H9 (cell line): ENCODE measurements at regions not wholly inside any gene's neighbourhood (a gene's known extent, or its start where the extent isn't known, plus 50 kb on each side); places are given as distances from the start of the nearest gene placed in this dataset.

ENCODE experiments used
- DNase-seq: peaks from one replicate; pipeline ENCODE4 v3.0.0-alpha.2; 2017
- H2AFZ ChIP-seq: one replicate; pipeline ENCODE4 v1.6.1; 2013; ENCODE audit warnings: mild to moderate bottlenecking, low read length, control low read depth, moderate library complexity
- H2AK5ac ChIP-seq: 2 replicates; pipeline ENCODE4 v1.6.1; 2013; ENCODE audit warnings: low read length, control low read depth, mixed read lengths; ENCODE audit not compliant: insufficient read length
- H2BK120ac ChIP-seq: one replicate; pipeline ENCODE4 v1.6.1; 2013; ENCODE audit warnings: low read depth, mild to moderate bottlenecking, low read length, control low read depth, inconsistent platforms; ENCODE audit not compliant: poor library complexity, severe bottlenecking
- H2BK12ac ChIP-seq: 2 replicates; pipeline ENCODE4 v1.6.1; 2013; ENCODE audit warnings: low read length, control low read depth, mixed read lengths, low read depth; ENCODE audit not compliant: insufficient read length
- H2BK15ac ChIP-seq: 2 replicates; pipeline ENCODE4 v1.6.1; 2013; ENCODE audit warnings: low read depth, low read length, control low read depth
- H2BK20ac ChIP-seq: one replicate; pipeline ENCODE4 v1.6.1; 2013; ENCODE audit warnings: low read depth, mild to moderate bottlenecking, low read length, control low read depth, inconsistent platforms; ENCODE audit not compliant: poor library complexity, severe bottlenecking
- H2BK5ac ChIP-seq: 2 replicates; pipeline ENCODE4 v1.6.1; 2013; ENCODE audit warnings: low read length, control low read depth, mixed read lengths; ENCODE audit not compliant: insufficient read length
- H3K14ac ChIP-seq: 2 replicates; pipeline ENCODE4 v1.6.1; 2013; ENCODE audit warnings: low read length, control low read depth; ENCODE audit not compliant: insufficient read depth
- H3K18ac ChIP-seq: 2 replicates; pipeline ENCODE4 v1.6.1; 2013; ENCODE audit warnings: low read depth, mild to moderate bottlenecking, mixed read lengths, low read length, control low read depth; ENCODE audit not compliant: insufficient read length
- H3K23ac ChIP-seq: 2 replicates; pipeline ENCODE4 v1.6.1; 2013; ENCODE audit warnings: low read length, control low read depth, mixed read lengths, low read depth; ENCODE audit not compliant: insufficient read length
- H3K23me2 ChIP-seq: 2 replicates; pipeline ENCODE4 v1.6.1; 2013; ENCODE audit warnings: low read depth, mild to moderate bottlenecking, mixed read lengths, low read length, control low read depth; ENCODE audit not compliant: insufficient read length, poor library complexity, severe bottlenecking
- H3K27ac ChIP-seq: 2 replicates; pipeline ENCODE4 v1.5.1; 2013; ENCODE audit warnings: low read length, control low read depth, mixed read lengths, low read depth; ENCODE audit not compliant: insufficient read length
- H3K27me3 ChIP-seq: 2 replicates; pipeline ENCODE4 v1.6.1; 2013; ENCODE audit warnings: low read length, control low read depth, inconsistent platforms; ENCODE audit not compliant: insufficient read depth
- H3K4ac ChIP-seq: 2 replicates; pipeline ENCODE4 v1.6.1; 2013; ENCODE audit warnings: low read depth, mild to moderate bottlenecking, control low read depth, inconsistent platforms, low read length, moderate library complexity
- H3K4me1 ChIP-seq: 2 replicates; pipeline ENCODE4 v1.6.1; 2013; ENCODE audit warnings: low read length, control low read depth, inconsistent platforms; ENCODE audit not compliant: insufficient read depth
- H3K4me2 ChIP-seq: 2 replicates; pipeline ENCODE4 v1.6.1; 2013; ENCODE audit warnings: low read length, control low read depth, mixed read lengths; ENCODE audit not compliant: insufficient read length, insufficient read depth
- H3K56ac ChIP-seq: 2 replicates; pipeline ENCODE4 v1.6.1; 2013; ENCODE audit warnings: low read depth, mild to moderate bottlenecking, mixed read lengths, low read length, control low read depth; ENCODE audit not compliant: insufficient read length
- H3K79me1 ChIP-seq: 2 replicates; pipeline ENCODE4 v1.6.1; 2013; ENCODE audit warnings: low read depth, mild to moderate bottlenecking, moderate library complexity, low read length, control low read depth, inconsistent platforms; ENCODE audit not compliant: insufficient read depth, poor library complexity, severe bottlenecking
- H3K79me2 ChIP-seq: 2 replicates; pipeline ENCODE4 v1.6.1; 2013; ENCODE audit warnings: low read length, control low read depth, inconsistent platforms; ENCODE audit not compliant: insufficient read depth
- H3K9ac ChIP-seq: 2 replicates; pipeline ENCODE4 v1.6.1; 2013; ENCODE audit warnings: low read length, control low read depth, mixed read lengths; ENCODE audit not compliant: insufficient read length; ENCODE audit errors: extremely low read depth
- H3K9me3 ChIP-seq: one replicate; pipeline ENCODE4 v1.6.1; 2013; ENCODE audit warnings: low read depth, low read length, inconsistent platforms; ENCODE audit not compliant: control insufficient read depth
- H3T11ph ChIP-seq: one replicate; pipeline ENCODE4 v1.6.1; 2013; ENCODE audit warnings: mild to moderate bottlenecking, low read length, control low read depth, inconsistent platforms
- H4K20me1 ChIP-seq: one replicate; pipeline ENCODE4 v1.6.1; 2013; ENCODE audit not compliant: control insufficient read depth, insufficient read length, insufficient read depth
- H4K5ac ChIP-seq: 2 replicates; pipeline ENCODE4 v1.6.1; 2013; ENCODE audit warnings: low read depth, mild to moderate bottlenecking, mixed read lengths, low read length, control low read depth; ENCODE audit not compliant: insufficient read length
- H4K8ac ChIP-seq: replicated peaks from 2 replicates; pipeline ENCODE4 v1.6.1; 2013; ENCODE audit warnings: low read length, control low read depth, mixed read lengths, low read depth; ENCODE audit not compliant: insufficient read length
- H4K91ac ChIP-seq: 2 replicates; pipeline ENCODE4 v1.6.1; 2013; ENCODE audit warnings: low read depth, mild to moderate bottlenecking, moderate library complexity, mixed read lengths, low read length, control low read depth; ENCODE audit not compliant: insufficient read length
- H3K27ac Mint-ChIP-seq, 3 experiments: 2 replicates in 2 of 3; 3 replicates in 1 of 3; pipeline ENCODE4 v1.8.0; 2020 to 2021; ENCODE audit warnings: mixed read lengths in 3 of 3, mild to moderate bottlenecking in 1 of 3, moderate library complexity in 1 of 3
- H3K27me3 Mint-ChIP-seq: 2 replicates; pipeline ENCODE4 v1.8.0; 2021; ENCODE audit warnings: low read depth, mild to moderate bottlenecking, moderate library complexity, mixed read lengths
- H3K36me3 Mint-ChIP-seq, 3 experiments: 2 replicates in 2 of 3; 3 replicates in 1 of 3; pipeline ENCODE4 v1.8.0; 2020 to 2021; ENCODE audit warnings: low read depth in 3 of 3, mixed read lengths in 3 of 3; ENCODE audit not compliant: insufficient read depth in 1 of 3
- H3K4me1 Mint-ChIP-seq, 2 experiments: 2 replicates each; pipeline ENCODE4 v1.8.0; 2020; ENCODE audit warnings: mixed read lengths in 2 of 2
- H3K4me3 Mint-ChIP-seq, 2 experiments: 2 replicates in 1 of 2; 3 replicates in 1 of 2; pipeline ENCODE4 v1.8.0; 2020 to 2021; ENCODE audit warnings: mild to moderate bottlenecking in 2 of 2, mixed read lengths in 2 of 2, moderate library complexity in 1 of 2
- H3K9me3 Mint-ChIP-seq, 2 experiments: 2 replicates in 1 of 2; 3 replicates in 1 of 2; pipeline ENCODE4 v1.8.0; 2020; ENCODE audit warnings: mild to moderate bottlenecking in 2 of 2, mixed read lengths in 2 of 2, moderate library complexity in 1 of 2
- WGBS: extraction: QIAGEN DNeasy Blood & Tissue Kit; methylation state at CpG from one replicate; pipeline ENCODE4 v1.1.7; 2013; ENCODE audit warnings: missing lambda C conversion rate, low lambda C conversion rate, mixed read lengths; ENCODE audit not compliant: insufficient read length; ENCODE audit errors: extremely low coverage; 5-methylcytosine and 5-hydroxymethylcytosine counted together
- TF ChIP-seq, protein P1 (sequence below): fragments of 200-600 bp; sonication (generic); conservative IDR thresholded peaks from 3 replicates; pipeline ENCODE4 v1.8.0; 2021; ENCODE audit warnings: antibody characterized with exemption, mild to moderate bottlenecking

DNA sequence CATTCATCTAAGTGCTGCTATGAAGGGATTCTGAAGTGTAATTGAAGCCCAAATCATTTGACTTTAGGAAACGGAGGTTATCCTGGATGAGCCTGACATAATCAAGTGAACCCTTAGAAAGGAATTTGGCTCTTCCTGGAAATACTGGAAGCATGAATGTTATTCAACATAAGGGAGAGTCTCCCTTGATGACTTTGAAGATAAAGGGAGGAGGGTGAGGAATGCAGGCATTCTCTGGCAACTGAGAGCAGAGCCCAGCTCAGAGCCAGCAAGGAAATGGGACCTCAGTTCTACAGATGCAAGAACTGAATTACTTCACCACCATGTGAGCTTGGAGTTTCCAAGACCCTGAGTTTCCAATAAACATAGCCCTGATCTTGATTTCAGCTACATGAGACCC is 168.2 kb downstream of the DLL1 start:
- no peaks in the 10 kb centered on the region for H3K9me3 ChIP-seq
- no peak overlapping the region for H4K5ac ChIP-seq
- no peak overlapping the region for H2AK5ac ChIP-seq
- H3K14ac ChIP-seq, result no peak overlapping the region
- H4K20me1 ChIP-seq, result no peaks in the 10 kb centered on the region
- H2BK120ac ChIP-seq, result no peak overlapping the region
- no peak overlapping the region for H3K56ac ChIP-seq
- H4K91ac ChIP-seq, result no peak overlapping the region
- H3T11ph ChIP-seq, result no peak overlapping the region
- Mint-ChIP-seq H3K4me3 (no peak overlapping the region), H3K4me1 (peaks cover 4 to 8% of the 10 kb centered on the region in 2 experiments; a peak in 2 of 4 replicates), H3K9me3 (peaks cover 22 to 24% of the 10 kb centered on the region in 2 experiments), H3K27ac (no peak overlapping the region), H3K36me3 (peaks cover 0 to 16% (median 7%) of the 10 kb centered on the region in 3 experiments; a peak in 3 of 7 replicates), H3K27me3 (peaks cover 1% of the 10 kb centered on the region; the same call in 1 of the 2 replicates)
- H3K9ac ChIP-seq, result no peak overlapping the region
- H3K79me2 ChIP-seq, result no peaks in the 10 kb centered on the region
- H3K27me3 ChIP-seq, result no peaks in the 10 kb centered on the region
- no peak overlapping the region for H2AFZ ChIP-seq
- no peak overlapping the region for H3K23ac ChIP-seq
- H3K18ac ChIP-seq, result no peak overlapping the region
- H3K79me1 ChIP-seq, result no peaks in the 10 kb centered on the region
- H3K23me2 ChIP-seq, result no peaks in the 10 kb centered on the region
- no peak overlapping the region for H2BK20ac ChIP-seq
- TF ChIP-seq, protein P1, sequence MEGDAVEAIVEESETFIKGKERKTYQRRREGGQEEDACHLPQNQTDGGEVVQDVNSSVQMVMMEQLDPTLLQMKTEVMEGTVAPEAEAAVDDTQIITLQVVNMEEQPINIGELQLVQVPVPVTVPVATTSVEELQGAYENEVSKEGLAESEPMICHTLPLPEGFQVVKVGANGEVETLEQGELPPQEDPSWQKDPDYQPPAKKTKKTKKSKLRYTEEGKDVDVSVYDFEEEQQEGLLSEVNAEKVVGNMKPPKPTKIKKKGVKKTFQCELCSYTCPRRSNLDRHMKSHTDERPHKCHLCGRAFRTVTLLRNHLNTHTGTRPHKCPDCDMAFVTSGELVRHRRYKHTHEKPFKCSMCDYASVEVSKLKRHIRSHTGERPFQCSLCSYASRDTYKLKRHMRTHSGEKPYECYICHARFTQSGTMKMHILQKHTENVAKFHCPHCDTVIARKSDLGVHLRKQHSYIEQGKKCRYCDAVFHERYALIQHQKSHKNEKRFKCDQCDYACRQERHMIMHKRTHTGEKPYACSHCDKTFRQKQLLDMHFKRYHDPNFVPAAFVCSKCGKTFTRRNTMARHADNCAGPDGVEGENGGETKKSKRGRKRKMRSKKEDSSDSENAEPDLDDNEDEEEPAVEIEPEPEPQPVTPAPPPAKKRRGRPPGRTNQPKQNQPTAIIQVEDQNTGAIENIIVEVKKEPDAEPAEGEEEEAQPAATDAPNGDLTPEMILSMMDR, result no peak
- H3K4ac ChIP-seq, result no peak overlapping the region
- no peak for DNase-seq
- no CpG with 5 or more reads among the region's 1 CpG for WGBS
- H2BK15ac ChIP-seq, result no peak overlapping the region
- no peak overlapping the region for H4K8ac ChIP-seq
- H2BK5ac ChIP-seq, result no peak overlapping the region
- no peak overlapping the region for H3K27ac ChIP-seq
- H3K4me2 ChIP-seq, result no peak overlapping the region
- H3K4me1 ChIP-seq, result no peaks in the 10 kb centered on the region
- no peak overlapping the region for H2BK12ac ChIP-seq
